ENCODE measurements at regions not wholly inside any gene's neighbourhood (a gene's known extent, or its start where the extent isn't known, plus 50 kb on each side); places are given as distances from the start of the nearest gene placed in this dataset.
A peak's percentile ranks its signal among the peaks of the same experiment; 100 is the strongest.
"Not testable (repeated sequence)": the region's sequence is repeated elsewhere in the genome, so short reads cannot be mapped to it uniquely, and the experiment has no call there.

DNA sequence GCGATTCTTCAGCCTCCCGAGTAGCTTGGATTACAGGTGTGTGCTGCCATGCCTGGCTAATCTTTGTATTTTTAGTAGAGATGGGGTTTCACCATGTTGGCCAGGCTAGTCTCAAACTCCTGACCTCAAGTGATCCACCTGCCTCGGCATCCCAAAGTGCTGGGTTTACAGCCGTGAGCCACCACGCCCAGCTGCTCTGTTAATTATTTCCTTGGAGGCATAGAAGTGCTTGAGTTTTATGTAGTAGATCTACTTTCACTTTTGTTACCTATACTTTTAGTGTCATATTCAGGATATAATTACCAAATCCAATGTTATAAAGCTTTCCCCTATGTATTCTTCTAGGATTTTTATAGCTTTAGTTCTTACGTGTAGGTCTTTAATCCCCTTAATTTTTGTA lies 1093.0 kb downstream of the GATA3 start:
- TF ChIP-seq, protein P1, sequence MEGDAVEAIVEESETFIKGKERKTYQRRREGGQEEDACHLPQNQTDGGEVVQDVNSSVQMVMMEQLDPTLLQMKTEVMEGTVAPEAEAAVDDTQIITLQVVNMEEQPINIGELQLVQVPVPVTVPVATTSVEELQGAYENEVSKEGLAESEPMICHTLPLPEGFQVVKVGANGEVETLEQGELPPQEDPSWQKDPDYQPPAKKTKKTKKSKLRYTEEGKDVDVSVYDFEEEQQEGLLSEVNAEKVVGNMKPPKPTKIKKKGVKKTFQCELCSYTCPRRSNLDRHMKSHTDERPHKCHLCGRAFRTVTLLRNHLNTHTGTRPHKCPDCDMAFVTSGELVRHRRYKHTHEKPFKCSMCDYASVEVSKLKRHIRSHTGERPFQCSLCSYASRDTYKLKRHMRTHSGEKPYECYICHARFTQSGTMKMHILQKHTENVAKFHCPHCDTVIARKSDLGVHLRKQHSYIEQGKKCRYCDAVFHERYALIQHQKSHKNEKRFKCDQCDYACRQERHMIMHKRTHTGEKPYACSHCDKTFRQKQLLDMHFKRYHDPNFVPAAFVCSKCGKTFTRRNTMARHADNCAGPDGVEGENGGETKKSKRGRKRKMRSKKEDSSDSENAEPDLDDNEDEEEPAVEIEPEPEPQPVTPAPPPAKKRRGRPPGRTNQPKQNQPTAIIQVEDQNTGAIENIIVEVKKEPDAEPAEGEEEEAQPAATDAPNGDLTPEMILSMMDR (IDR thresholded peaks at IDR 0.05; ENCODE audit: low read depth, low read length), result no peak
- H3K27me3 ChIP-seq, result no peaks in the 10 kb centered on the region
- DNase-seq, result no peak
- peaks cover 4% of the 10 kb centered on the region for H3K4me1 ChIP-seq
- H3K4me3 ChIP-seq (ENCODE audit: low read depth, low read length), result no peak overlapping the region
- H3K36me3 ChIP-seq, result no peaks in the 10 kb centered on the region
- H3K9me3 ChIP-seq, result no peaks in the 10 kb centered on the region

DNA sequence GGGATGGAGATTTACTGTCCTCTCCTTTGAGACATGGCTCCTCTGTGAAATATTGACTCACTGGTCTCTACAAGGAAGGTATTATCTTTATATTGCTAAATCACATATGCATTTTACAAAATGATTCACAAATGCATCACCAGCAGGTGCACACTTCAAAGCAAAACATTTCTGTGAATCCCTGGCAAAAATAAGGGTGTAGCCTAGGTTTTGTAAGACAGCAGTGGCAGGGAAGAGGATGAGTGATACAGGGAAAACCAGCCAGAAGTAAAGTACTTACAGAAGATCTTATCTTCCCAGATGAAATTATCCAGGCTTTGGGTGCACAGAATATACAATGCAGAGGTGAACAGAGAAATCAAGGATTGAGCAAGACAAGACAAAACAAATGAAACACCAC lies 1094.6 kb downstream of the GATA3 start:
- no peaks in the 10 kb centered on the region for H3K9me3 ChIP-seq
- no peaks in the 10 kb centered on the region for H3K27me3 ChIP-seq
- peaks cover 4% of the 10 kb centered on the region for H3K4me1 ChIP-seq
- H3K4me3 ChIP-seq (ENCODE audit: low read depth, low read length), result no peak overlapping the region
- TF ChIP-seq, protein P1 (IDR thresholded peaks at IDR 0.05; ENCODE audit: low read depth, low read length), result no peak
- no peaks in the 10 kb centered on the region for H3K36me3 ChIP-seq
- peak; percentile 14 for DNase-seq

DNA sequence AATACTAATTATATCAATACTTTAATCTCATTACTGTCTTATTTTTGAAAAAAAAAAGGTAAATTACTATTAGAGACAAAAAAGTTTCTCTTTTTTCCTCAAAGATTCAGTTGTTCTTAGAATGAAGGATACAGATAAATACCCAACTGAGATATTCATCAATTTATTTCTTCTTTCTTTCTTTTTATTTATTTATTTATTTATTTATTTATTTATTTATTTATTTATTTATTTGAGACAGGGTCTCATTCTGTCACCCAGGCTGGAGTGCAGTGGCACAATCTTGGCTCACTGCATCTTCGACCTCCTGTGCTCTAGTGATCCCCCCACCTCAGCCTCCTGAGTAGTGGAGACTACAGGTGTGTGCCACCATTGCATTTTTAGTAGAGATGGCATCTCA lies 1098.6 kb downstream of the GATA3 start:
- H3K36me3 ChIP-seq; H3K27me3 ChIP-seq; H3K4me1 ChIP-seq; H3K4me3 ChIP-seq (ENCODE audit: low read depth, low read length); DNase-seq; H3K9me3 ChIP-seq: not testable (repeated sequence)

DNA sequence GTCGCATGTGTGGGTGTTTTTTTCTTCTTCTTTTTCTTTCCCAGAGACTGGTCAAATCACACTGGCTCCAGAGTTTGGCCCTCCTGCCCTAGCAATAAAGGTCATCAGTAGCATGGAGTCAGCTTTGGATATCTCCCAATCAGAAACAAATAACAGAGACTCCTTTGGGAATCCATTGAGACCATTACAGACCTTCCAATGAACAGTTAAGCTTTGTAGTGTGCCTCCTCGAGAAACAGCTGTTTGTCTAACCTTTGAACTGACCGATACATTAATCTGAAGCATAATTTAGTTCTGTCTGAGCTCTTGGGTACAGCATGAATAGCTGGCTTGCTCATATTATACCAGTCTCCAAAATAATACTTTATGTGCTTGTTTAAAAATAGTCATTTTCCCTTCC lies 1103.2 kb downstream of the GATA3 start:
- TF ChIP-seq, protein P1 (IDR thresholded peaks at IDR 0.05; ENCODE audit: low read depth, low read length), result no peak
- Histone ChIP-seq H3K27me3 (no peaks in the 10 kb centered on the region), H3K4me3 (ENCODE audit: low read depth, low read length) (no peak overlapping the region), H3K36me3 (no peaks in the 10 kb centered on the region), H3K9me3 (no peaks in the 10 kb centered on the region), H3K4me1 (peaks cover 5% of the 10 kb centered on the region)
- no peak for DNase-seq

DNA sequence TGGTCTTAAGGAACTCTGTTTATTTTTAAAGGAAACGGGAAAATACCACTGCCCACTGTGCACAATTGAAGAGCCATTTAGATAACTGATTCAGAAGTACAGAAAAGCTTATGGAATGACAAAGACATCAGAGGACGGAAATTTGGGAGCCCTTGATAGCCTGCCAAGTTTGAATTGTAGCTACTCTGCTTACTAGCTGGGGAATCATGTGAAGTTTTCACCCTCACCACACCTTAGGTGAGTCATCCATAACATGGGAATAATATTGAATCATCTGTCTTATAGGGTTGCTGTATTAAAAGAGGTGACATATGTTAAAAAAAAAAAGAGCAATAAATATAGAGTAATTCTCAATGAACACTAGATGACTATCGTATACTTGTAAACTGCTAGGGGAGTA lies 1104.2 kb downstream of the GATA3 start:
- H3K4me3 ChIP-seq (ENCODE audit: low read depth, low read length), result no peak overlapping the region
- no peak for DNase-seq
- peaks cover 5% of the 10 kb centered on the region for H3K4me1 ChIP-seq
- no peaks in the 10 kb centered on the region for H3K27me3 ChIP-seq
- no peaks in the 10 kb centered on the region for H3K9me3 ChIP-seq
- TF ChIP-seq, protein P1 (IDR thresholded peaks at IDR 0.05; ENCODE audit: low read depth, low read length), result no peak
- H3K36me3 ChIP-seq, result no peaks in the 10 kb centered on the region

DNA sequence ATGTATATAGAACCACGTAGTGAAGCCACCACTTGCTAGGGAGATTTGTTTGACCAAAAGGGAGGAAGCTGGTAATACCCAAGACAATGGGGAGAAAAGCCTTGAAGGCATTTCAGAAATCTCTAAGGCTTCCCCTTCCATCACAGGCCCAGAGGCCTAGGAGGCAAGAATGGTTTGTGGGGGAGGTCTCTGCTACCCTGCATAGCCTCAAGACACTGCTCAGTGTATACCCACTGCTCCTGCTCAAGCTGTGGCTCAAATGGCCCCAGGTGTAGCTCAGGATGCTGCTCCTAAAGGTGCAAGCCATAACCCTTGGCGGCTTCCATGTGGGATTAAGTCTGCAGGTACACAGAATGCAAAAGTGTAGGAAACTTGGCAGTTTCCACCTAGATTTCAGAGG lies 1105.8 kb downstream of the GATA3 start:
- Histone ChIP-seq H3K4me1 (peaks cover 5% of the 10 kb centered on the region), H3K4me3 (ENCODE audit: low read depth, low read length) (no peak overlapping the region), H3K36me3 (no peaks in the 10 kb centered on the region), H3K27me3 (no peaks in the 10 kb centered on the region), H3K9me3 (no peaks in the 10 kb centered on the region)
- DNase-seq, result no peak
- TF ChIP-seq, protein P1 (IDR thresholded peaks at IDR 0.05; ENCODE audit: low read depth, low read length), result no peak

DNA sequence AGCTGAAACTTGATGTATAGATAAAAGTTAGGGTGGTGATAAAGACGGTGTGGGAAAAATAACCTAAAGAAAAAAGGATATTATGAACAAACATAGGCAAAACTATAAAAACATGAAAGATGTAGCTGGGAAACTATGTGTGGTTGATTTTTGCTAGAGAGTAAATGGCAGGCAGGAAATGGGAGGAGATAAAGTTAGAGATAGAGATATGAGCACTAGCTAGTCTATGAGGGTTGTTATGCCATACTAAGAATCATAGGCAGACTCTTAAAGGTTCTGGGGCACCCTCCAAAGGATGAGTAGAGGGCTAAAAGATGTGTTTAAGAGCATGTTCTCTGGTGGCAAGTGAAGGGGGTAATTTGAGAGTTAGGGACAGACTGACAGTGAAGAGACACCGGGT lies 1109.2 kb downstream of the GATA3 start:
- Histone ChIP-seq H3K27me3 (no peaks in the 10 kb centered on the region), H3K4me1 (no peaks in the 10 kb centered on the region), H3K9me3 (no peaks in the 10 kb centered on the region), H3K4me3 (ENCODE audit: low read depth, low read length) (no peak overlapping the region), H3K36me3 (no peaks in the 10 kb centered on the region)
- TF ChIP-seq, protein P1 (IDR thresholded peaks at IDR 0.05; ENCODE audit: low read depth, low read length), result no peak
- DNase-seq, result no peak
